Endodermal cell (in vitro differentiated cells): ENCODE measurements at regions not wholly inside any gene's neighbourhood (a gene's known extent, or its start where the extent isn't known, plus 50 kb on each side); places are given as distances from the start of the nearest gene placed in this dataset.
"Not testable (repeated sequence)": the region's sequence is repeated elsewhere in the genome, so short reads cannot be mapped to it uniquely, and the experiment has no call there.

Experiments
- DNase-seq: peaks from one replicate; pipeline ENCODE4 v3.0.0-alpha.2; 2017
- H3K27ac ChIP-seq: 2 replicates; pipeline ENCODE4 v1.5.1; 2013; ENCODE audit warnings: mild to moderate bottlenecking, low read depth, low read length, moderate library complexity
- H3K27me3 ChIP-seq: 2 replicates; pipeline ENCODE4 v1.6.1; 2013; ENCODE audit warnings: mild to moderate bottlenecking, low read length, moderate library complexity; ENCODE audit not compliant: insufficient read depth, control insufficient read depth, poor library complexity, severe bottlenecking
- H3K36me3 ChIP-seq: 2 replicates; pipeline ENCODE4 v1.7.0; 2013; ENCODE audit warnings: mild to moderate bottlenecking, low read length, moderate library complexity; ENCODE audit not compliant: control insufficient read depth, insufficient read depth
- H3K4me1 ChIP-seq: one replicate; pipeline ENCODE4 v1.7.0; 2013; ENCODE audit warnings: low read length; ENCODE audit not compliant: control insufficient read depth, insufficient read depth
- H3K4me3 ChIP-seq: 2 replicates; pipeline ENCODE4 v1.5.1; 2013; ENCODE audit warnings: mild to moderate bottlenecking, low read length, moderate library complexity
- H3K9ac ChIP-seq: 2 replicates; pipeline ENCODE4 v1.6.1; 2013; ENCODE audit warnings: mild to moderate bottlenecking, low read length, moderate library complexity; ENCODE audit not compliant: poor library complexity, severe bottlenecking; ENCODE audit errors: extremely low read depth
- H3K9me3 ChIP-seq: 2 replicates; pipeline ENCODE4 v1.6.1; 2013; ENCODE audit warnings: mild to moderate bottlenecking, low read length, moderate library complexity; ENCODE audit not compliant: control insufficient read depth
- H3K27ac Mint-ChIP-seq: 2 replicates; pipeline ENCODE4 v1.8.0; 2020; ENCODE audit warnings: mixed read lengths
- H3K27me3 Mint-ChIP-seq: 2 replicates; pipeline ENCODE4 v1.8.0; 2021; ENCODE audit warnings: mild to moderate bottlenecking, mixed read lengths; ENCODE audit not compliant: insufficient read depth
- H3K36me3 Mint-ChIP-seq: 2 replicates; pipeline ENCODE4 v1.8.0; 2020; ENCODE audit warnings: low read depth, mixed read lengths
- H3K4me1 Mint-ChIP-seq: 2 replicates; pipeline ENCODE4 v1.8.0; 2020; ENCODE audit warnings: mixed read lengths
- H3K4me3 Mint-ChIP-seq: 2 replicates; pipeline ENCODE4 v1.8.0; 2020; ENCODE audit warnings: mild to moderate bottlenecking, moderate library complexity, mixed read lengths
- H3K9me3 Mint-ChIP-seq: 2 replicates; pipeline ENCODE4 v1.8.0; 2020; ENCODE audit warnings: mild to moderate bottlenecking, mixed read lengths
- CTCF ChIP-seq: fragments of 200-600 bp; sonication (generic); conservative IDR thresholded peaks from 2 replicates; pipeline ENCODE4 v1.5.0; 2021; ENCODE audit warnings: antibody characterized with exemption, mild to moderate bottlenecking
- WGBS, 2 experiments: methylation state at CpG; one replicate each; pipeline versions ENCODE4 v1.1.5 to v1.1.7; 2013; ENCODE audit warnings: missing lambda C conversion rate in 2 of 2, mixed read lengths in 1 of 2; ENCODE audit not compliant: insufficient coverage in 1 of 2, insufficient read length in 1 of 2; 5-methylcytosine and 5-hydroxymethylcytosine counted together

- Histone ChIP-seq H3K4me3 (no peak overlapping the region), H3K27me3 (no peaks in the 10 kb centered on the region), H3K4me1 (no peaks in the 10 kb centered on the region), H3K9me3 (no peaks in the 10 kb centered on the region), H3K27ac (no peak overlapping the region), H3K9ac (no peak overlapping the region), H3K36me3 (no peaks in the 10 kb centered on the region)
- Mint-ChIP-seq H3K27me3 (no peaks in the 10 kb centered on the region), H3K27ac (no peak overlapping the region), H3K4me1 (no peaks in the 10 kb centered on the region), H3K36me3 (no peaks in the 10 kb centered on the region), H3K9me3 (no peaks in the 10 kb centered on the region), H3K4me3 (no peak overlapping the region)
- TF ChIP-seq CTCF: no peak
- 89% methylated on average over 1 of the region's 1 CpG; no CpG with 5 or more reads in 1 of the 2 experiments for WGBS, 2 experiments
- no peak for DNase-seq
Observed at GRCh38 chr1:108314815-108315214, 70.9 kb upstream of the NBPF4 start.

- no peaks in the 10 kb centered on the region for H3K4me1 Mint-ChIP-seq
- no peak overlapping the region for H3K4me3 ChIP-seq
- 33% methylated on average over 1 of the region's 1 CpG; no CpG with 5 or more reads in 1 of the 2 experiments for WGBS, 2 experiments
- H3K9me3 Mint-ChIP-seq: no peaks in the 10 kb centered on the region
- H3K36me3 ChIP-seq: no peaks in the 10 kb centered on the region
- no peaks in the 10 kb centered on the region for H3K27me3 Mint-ChIP-seq
- peak; percentile 76 for TF ChIP-seq CTCF
- H3K4me1 ChIP-seq: no peaks in the 10 kb centered on the region
- H3K4me3 Mint-ChIP-seq: no peak overlapping the region
- H3K27ac ChIP-seq: no peak overlapping the region
- no peak for DNase-seq
- no peak overlapping the region for H3K27ac Mint-ChIP-seq
- no peaks in the 10 kb centered on the region for H3K27me3 ChIP-seq
- no peak overlapping the region for H3K9ac ChIP-seq
- H3K9me3 ChIP-seq: no peaks in the 10 kb centered on the region
- no peaks in the 10 kb centered on the region for H3K36me3 Mint-ChIP-seq
Observed at GRCh38 chr1:108316545-108316944, 72.7 kb upstream of the NBPF4 start.

- Mint-ChIP-seq H3K4me1 (no peaks in the 10 kb centered on the region), H3K27me3 (no peaks in the 10 kb centered on the region), H3K9me3 (peaks cover 2% of the 10 kb centered on the region), H3K36me3 (no peaks in the 10 kb centered on the region), H3K4me3 (no peak overlapping the region), H3K27ac (no peak overlapping the region)
- Histone ChIP-seq H3K4me3 (no peak overlapping the region), H3K27ac (no peak overlapping the region), H3K27me3 (no peaks in the 10 kb centered on the region), H3K36me3 (no peaks in the 10 kb centered on the region), H3K4me1 (no peaks in the 10 kb centered on the region), H3K9ac (no peak overlapping the region), H3K9me3 (no peaks in the 10 kb centered on the region)
- TF ChIP-seq CTCF: no peak
- 86% methylated on average over 1 of the region's 1 CpG; no CpG with 5 or more reads in 1 of the 2 experiments for WGBS, 2 experiments
- DNase-seq: no peak
Observed at GRCh38 chr1:108320849-108321248, 77.0 kb upstream of the NBPF4 start.

- H3K4me1 ChIP-seq, H3K27ac ChIP-seq, H3K4me3 Mint-ChIP-seq, H3K9me3 Mint-ChIP-seq, H3K4me3 ChIP-seq, H3K9ac ChIP-seq, H3K27me3 Mint-ChIP-seq, H3K27ac Mint-ChIP-seq, DNase-seq, H3K9me3 ChIP-seq, H3K36me3 Mint-ChIP-seq, H3K4me1 Mint-ChIP-seq, H3K36me3 ChIP-seq, H3K27me3 ChIP-seq: not testable (repeated sequence)
- 84 to 100% methylated on average over 2 of the region's 2 CpGs for WGBS, 2 experiments
Observed at GRCh38 chr1:108325338-108325737, 81.5 kb upstream of the NBPF4 start.
